GM12891 (cell line): ENCODE measurements at regions not wholly inside any gene's neighbourhood (a gene's known extent, or its start where the extent isn't known, plus 50 kb on each side); places are given as distances from the start of the nearest gene placed in this dataset.

Experiments
- PAX5 ChIP-seq: IDR thresholded peaks from 2 replicates; pipeline ENCODE4 v1.6.1; 2011; ENCODE audit warnings: low read length, moderate library complexity, mild to moderate bottlenecking; ENCODE audit not compliant: insufficient read depth, severe bottlenecking
- POLR2A ChIP-seq: IDR thresholded peaks from 2 replicates; pipeline ENCODE4 v1.6.1; 2011; ENCODE audit warnings: low read depth, low read length, control low read depth
- POLR2AphosphoS5 ChIP-seq: IDR thresholded peaks from 2 replicates; pipeline ENCODE4 v1.6.1; 2011; ENCODE audit warnings: low read depth, low read length, control low read depth
- POU2F2 ChIP-seq: IDR thresholded peaks from 2 replicates; pipeline ENCODE4 v1.6.1; 2011; ENCODE audit warnings: low read depth, mild to moderate bottlenecking, control low read depth, low read length, moderate library complexity
- TAF1 ChIP-seq: IDR thresholded peaks from 2 replicates; pipeline ENCODE4 v1.6.1; 2011; ENCODE audit warnings: low read depth, low read length, control low read depth

DNA sequence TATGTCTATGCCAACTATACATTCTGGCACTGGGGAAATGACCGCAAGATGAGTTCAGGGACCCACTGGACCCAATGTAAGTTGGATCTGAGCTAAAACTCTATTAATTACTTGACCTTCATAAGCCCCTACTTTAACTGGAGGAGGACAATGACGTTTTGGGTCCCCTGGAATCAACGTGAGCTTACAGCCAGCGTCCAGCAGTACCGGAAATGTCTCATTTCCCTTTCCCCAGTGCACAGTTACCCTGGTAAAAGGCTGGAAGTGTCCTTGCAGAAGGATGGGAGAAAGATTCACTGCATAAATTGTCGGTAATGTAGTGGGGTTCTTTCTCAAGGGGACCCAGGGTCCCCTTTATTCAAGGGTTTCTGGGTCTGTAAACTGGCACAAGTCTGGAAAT is 1297.6 kb upstream of the ACVR2A start:
- TF ChIP-seq POLR2A (no peak), POLR2AphosphoS5 (no peak), TAF1 (no peak), PAX5 (no peak), POU2F2 (no peak)
